ENCODE measurements at regions not wholly inside any gene's neighbourhood (a gene's known extent, or its start where the extent isn't known, plus 50 kb on each side); places are given as distances from the start of the nearest gene placed in this dataset.

- ChIA-PET POLR2A (no interaction called here), CTCF (ENCODE audit: unreplicated experiment) (no interaction called here)
- no peaks in the 10 kb centered on the region for H3K4me1 ChIP-seq (ENCODE audit: insufficient read depth, low read length, poor library complexity, severe bottlenecking)
- H4K20me1 ChIP-seq (ENCODE audit: insufficient read depth, low read length) = no peaks in the 10 kb centered on the region
- BruUV-seq (replicated peaks) = no TSS peak
- no peaks in the 10 kb centered on the region for H3K9me2 ChIP-seq (ENCODE audit: insufficient read depth, low read length)
- no peak overlapping the region for H3K27ac ChIP-seq (ENCODE audit: low read depth, low read length, poor library complexity, severe bottlenecking)
- H3K79me2 ChIP-seq (ENCODE audit: insufficient read depth, low read depth, low read length) = no peaks in the 10 kb centered on the region
- DNase-seq (ENCODE audit: low spot score) = no peak
- no peak overlapping the region for H2AFZ ChIP-seq (ENCODE audit: low read length)
- no peak for TF ChIP-seq EZH2phosphoT487 (IDR thresholded peaks at IDR 0.05; ENCODE audit: borderline replicate concordance, low read depth, low read length)
- TF ChIP-seq CTCF (conservative IDR thresholded peaks at IDR 0.05; ENCODE audit: low read length) = no peak
- no peak overlapping the region for H3K4me3 ChIP-seq (ENCODE audit: low read depth, low read length, poor library complexity, severe bottlenecking)
- H3K9me3 ChIP-seq (ENCODE audit: low read length) = no peaks in the 10 kb centered on the region
- no peak overlapping the region for H3K4me2 ChIP-seq (ENCODE audit: low read length)
- H3K36me3 ChIP-seq (ENCODE audit: insufficient read depth, low read length) = no peaks in the 10 kb centered on the region; the same call in 1 of the 2 replicates
- intact Hi-C loops (cut with micrococcal nuclease; ENCODE audit: unreplicated experiment) = no loop called here
These were observed 510.0 kb downstream of the TNS3 start for GRCh38 chr7:47071866-47072265.

GRCh38 chr7:47069385-47070076, 512.4 kb downstream of the TNS3 start:
- Histone ChIP-seq H3K4me3 (ENCODE audit: low read depth, low read length, poor library complexity, severe bottlenecking) (no peak overlapping the region), H3K9me3 (ENCODE audit: low read length) (no peaks in the 10 kb centered on the region), H3K4me1 (ENCODE audit: insufficient read depth, low read length, poor library complexity, severe bottlenecking) (no peaks in the 10 kb centered on the region), H3K4me2 (ENCODE audit: low read length) (no peak overlapping the region), H3K9me2 (ENCODE audit: insufficient read depth, low read length) (no peaks in the 10 kb centered on the region), H3K27ac (ENCODE audit: low read depth, low read length, poor library complexity, severe bottlenecking) (no peak overlapping the region), H2AFZ (ENCODE audit: low read length) (no peak overlapping the region), H3K36me3 (ENCODE audit: insufficient read depth, low read length) (no peaks in the 10 kb centered on the region), H4K20me1 (ENCODE audit: insufficient read depth, low read length) (no peaks in the 10 kb centered on the region), H3K79me2 (ENCODE audit: insufficient read depth, low read depth, low read length) (no peaks in the 10 kb centered on the region)
- ChIA-PET CTCF (ENCODE audit: unreplicated experiment) (no interaction called here), POLR2A (interaction anchor here (0.6 to 0.8 kb wide), 2 partner anchors 12 to 497 kb away, joined by 3 to 6 read pairs; no protein-coding TSS in a partner anchor)
- BruUV-seq (replicated peaks) = no TSS peak
- TF ChIP-seq EZH2phosphoT487 (IDR thresholded peaks at IDR 0.05; ENCODE audit: borderline replicate concordance, low read depth, low read length) (no peak), CTCF (conservative IDR thresholded peaks at IDR 0.05; ENCODE audit: low read length) (no peak)
- intact Hi-C loops (cut with micrococcal nuclease; ENCODE audit: unreplicated experiment) = no loop called here
- DNase-seq (ENCODE audit: low spot score) = no peak

- H3K4me3 ChIP-seq (ENCODE audit: low read depth, low read length, poor library complexity, severe bottlenecking) = no peak overlapping the region
- BruUV-seq (replicated peaks) = no TSS peak
- TF ChIP-seq EZH2phosphoT487 (IDR thresholded peaks at IDR 0.05; ENCODE audit: borderline replicate concordance, low read depth, low read length) = no peak
These were observed 514.8 kb downstream of the TNS3 start for GRCh38 chr7:47066976-47067614.

More at GRCh38 chr7:47066976-47067614, 514.8 kb downstream of the TNS3 start:
- no peaks in the 10 kb centered on the region for H4K20me1 ChIP-seq (ENCODE audit: insufficient read depth, low read length)
- ChIA-PET CTCF (ENCODE audit: unreplicated experiment) (no interaction called here), POLR2A (interaction anchor here (0.6 kb wide), 1 partner anchor 46 kb away, joined by 5 read pairs; no protein-coding TSS in a partner anchor)
- intact Hi-C loops (cut with micrococcal nuclease; ENCODE audit: unreplicated experiment) = no loop called here
- H3K9me3 ChIP-seq (ENCODE audit: low read length) = no peaks in the 10 kb centered on the region
- H3K36me3 ChIP-seq (ENCODE audit: insufficient read depth, low read length) = no peaks in the 10 kb centered on the region
- H3K79me2 ChIP-seq (ENCODE audit: insufficient read depth, low read depth, low read length) = no peaks in the 10 kb centered on the region
- H3K4me1 ChIP-seq (ENCODE audit: insufficient read depth, low read length, poor library complexity, severe bottlenecking) = no peaks in the 10 kb centered on the region
- no peak overlapping the region for H3K27ac ChIP-seq (ENCODE audit: low read depth, low read length, poor library complexity, severe bottlenecking)
- no peak for DNase-seq (ENCODE audit: low spot score)
- H3K9me2 ChIP-seq (ENCODE audit: insufficient read depth, low read length) = no peaks in the 10 kb centered on the region
- no peak overlapping the region for H3K4me2 ChIP-seq (ENCODE audit: low read length)
- no peak overlapping the region for H2AFZ ChIP-seq (ENCODE audit: low read length)
